PC-9 (cell line): ENCODE measurements at regions not wholly inside any gene's neighbourhood (a gene's known extent, or its start where the extent isn't known, plus 50 kb on each side); places are given as distances from the start of the nearest gene placed in this dataset. TPM values are rescaled to one million over a fixed set of nuclear protein-coding genes. Genes with fewer than 3 reads are reported as not detected.

Experiments
- microRNA-seq: library from miRNA; unstranded; fragments of <30 nt; microRNA quantifications from one replicate; pipeline ENCODE4 v1.2.0, GENCODE V29; 2021; ENCODE audit warnings: borderline number of aligned reads, borderline replicate concordance

Small RNA genes lying in the stretch of these regions (microRNA-seq; reads per million reads assigned to microRNA genes)
- not detected for gene MIR4272
